Omental fat pad (tissue), 3 donors: ENCODE measurements at regions not wholly inside any gene's neighbourhood (a gene's known extent, or its start where the extent isn't known, plus 50 kb on each side); places are given as distances from the start of the nearest gene placed in this dataset.

Source experiments
- ATAC-seq: fragments of 150-250 bp; one replicate; pipeline ENCODE4 v1.9.1; 2016; ENCODE audit warnings: mild to moderate bottlenecking, moderate library complexity; ENCODE audit not compliant: low FRiP score
- DNase-seq: peaks from one replicate; pipeline ENCODE4 v3.0.0-alpha.2; 2019; ENCODE audit warnings: low spot score
- TF ChIP-seq, protein P1 (sequence below), 3 donors: fragments of 450-650 bp; IDR thresholded peaks; one replicate each; pipeline ENCODE4 v1.5.1; 2016 to 2017; ENCODE audit warnings: antibody characterized with exemption in 3 of 3, mild to moderate bottlenecking in 3 of 3, moderate library complexity in 2 of 3

DNA sequence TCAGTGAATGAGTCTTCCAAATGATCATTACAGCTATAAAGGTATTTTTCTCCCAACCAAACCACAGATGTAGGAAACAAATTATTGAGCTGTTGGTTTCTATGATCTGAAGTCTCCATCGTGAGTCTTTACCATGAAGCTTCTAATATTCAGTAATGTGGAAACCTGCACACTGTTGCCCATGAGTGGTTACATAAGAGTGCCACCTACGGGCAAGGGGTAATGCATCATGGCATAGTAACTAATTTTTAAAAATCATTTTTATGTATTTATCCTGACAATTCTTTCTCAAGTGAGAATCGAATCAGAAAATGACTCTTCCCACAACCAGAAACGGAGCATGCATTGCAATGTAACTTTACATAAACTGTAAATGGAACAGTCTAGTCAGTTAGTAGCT lies 282.5 kb upstream of the SMARCA2 start:
- ATAC-seq (no peak), DNase-seq (no peak)
- TF ChIP-seq, protein P1, sequence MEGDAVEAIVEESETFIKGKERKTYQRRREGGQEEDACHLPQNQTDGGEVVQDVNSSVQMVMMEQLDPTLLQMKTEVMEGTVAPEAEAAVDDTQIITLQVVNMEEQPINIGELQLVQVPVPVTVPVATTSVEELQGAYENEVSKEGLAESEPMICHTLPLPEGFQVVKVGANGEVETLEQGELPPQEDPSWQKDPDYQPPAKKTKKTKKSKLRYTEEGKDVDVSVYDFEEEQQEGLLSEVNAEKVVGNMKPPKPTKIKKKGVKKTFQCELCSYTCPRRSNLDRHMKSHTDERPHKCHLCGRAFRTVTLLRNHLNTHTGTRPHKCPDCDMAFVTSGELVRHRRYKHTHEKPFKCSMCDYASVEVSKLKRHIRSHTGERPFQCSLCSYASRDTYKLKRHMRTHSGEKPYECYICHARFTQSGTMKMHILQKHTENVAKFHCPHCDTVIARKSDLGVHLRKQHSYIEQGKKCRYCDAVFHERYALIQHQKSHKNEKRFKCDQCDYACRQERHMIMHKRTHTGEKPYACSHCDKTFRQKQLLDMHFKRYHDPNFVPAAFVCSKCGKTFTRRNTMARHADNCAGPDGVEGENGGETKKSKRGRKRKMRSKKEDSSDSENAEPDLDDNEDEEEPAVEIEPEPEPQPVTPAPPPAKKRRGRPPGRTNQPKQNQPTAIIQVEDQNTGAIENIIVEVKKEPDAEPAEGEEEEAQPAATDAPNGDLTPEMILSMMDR (IDR thresholded peaks at IDR 0.05) = no peak

DNA sequence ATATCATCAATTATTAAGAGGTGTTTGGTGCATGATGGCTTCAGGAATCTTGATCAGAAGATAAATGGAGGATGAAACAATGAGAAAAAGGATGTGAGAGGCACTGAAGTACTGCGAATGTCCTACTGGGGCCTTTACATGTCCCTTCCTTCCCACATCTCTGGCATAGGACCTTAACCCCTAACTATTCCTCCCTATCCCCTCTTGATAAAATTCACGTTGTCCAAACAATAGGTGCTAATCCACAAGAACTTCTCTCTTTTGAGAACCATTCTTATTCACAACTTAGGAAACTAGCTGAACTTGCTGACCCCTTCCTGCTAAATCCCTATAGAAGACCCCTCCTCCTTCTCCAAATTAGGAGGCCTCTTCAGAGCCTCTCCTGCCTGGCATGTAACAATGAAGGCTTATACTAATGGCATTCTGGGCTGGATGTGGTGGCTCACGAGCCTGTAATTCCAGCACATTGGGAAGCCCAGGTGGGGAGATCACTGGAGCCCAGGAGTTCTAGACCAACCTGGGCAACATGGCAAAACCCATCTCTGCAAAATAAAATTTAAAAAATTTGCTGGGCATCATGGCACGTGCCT lies 276.5 kb upstream of the SMARCA2 start:
- TF ChIP-seq, protein P1 (IDR thresholded peaks at IDR 0.05) = no peak
- DNase-seq = no peak
- no peak for ATAC-seq

- TF ChIP-seq, protein P1 (IDR thresholded peaks at IDR 0.05) = no peak
- DNase-seq (no peak), ATAC-seq (no peak)
Measured at GRCh38 chr9:1743121-1743960, 271.8 kb upstream of the SMARCA2 start.

DNA sequence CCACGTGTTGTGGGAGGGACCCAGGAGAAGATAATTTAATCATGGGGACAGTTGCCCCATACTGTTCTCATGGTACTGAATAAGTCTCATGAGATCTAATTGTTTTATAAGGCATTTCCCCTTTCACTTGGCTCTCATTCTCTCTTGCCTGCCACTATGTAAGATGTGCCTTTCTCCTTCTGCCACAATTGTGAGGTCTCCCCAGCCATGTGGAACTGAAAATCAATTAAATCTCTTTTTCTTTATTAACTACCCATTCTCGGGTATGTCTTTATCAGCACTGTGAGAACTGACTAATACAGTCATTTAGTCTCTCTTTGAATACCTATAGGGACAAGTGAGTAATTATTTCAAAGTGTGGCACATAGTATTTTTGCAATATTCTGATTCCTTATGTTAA lies 269.2 kb upstream of the SMARCA2 start:
- DNase-seq (no peak), ATAC-seq (no peak)
- TF ChIP-seq, protein P1 (IDR thresholded peaks at IDR 0.05) = no peak

DNA sequence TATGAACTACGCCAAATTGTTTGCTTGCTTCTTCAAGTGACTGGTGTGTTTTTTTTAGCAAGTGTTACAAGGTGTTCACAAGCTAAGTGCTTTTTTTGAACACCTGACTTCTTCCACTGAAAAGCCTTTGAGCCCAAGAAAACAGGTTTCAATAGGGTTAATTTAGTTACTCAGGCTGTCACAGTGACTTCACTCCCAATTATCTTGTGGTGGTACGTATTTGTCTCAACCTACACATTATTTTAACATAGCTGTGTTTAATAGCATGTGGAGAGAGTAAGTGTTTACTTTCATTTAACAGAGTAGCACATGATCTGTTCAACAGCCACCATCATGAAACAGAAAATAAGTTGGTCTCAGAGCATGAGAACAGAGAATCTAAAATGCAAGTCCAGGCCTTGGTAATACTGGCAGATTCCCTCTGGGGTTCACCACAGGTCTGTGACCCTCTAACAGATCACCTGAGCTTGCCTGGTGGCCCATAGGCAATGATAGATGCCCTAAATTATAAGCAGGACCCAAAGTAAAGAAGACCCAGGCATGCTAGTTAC lies 267.7 kb upstream of the SMARCA2 start:
- no peak for ATAC-seq
- TF ChIP-seq, protein P1 (IDR thresholded peaks at IDR 0.05) = no peak
- no peak for DNase-seq

DNA sequence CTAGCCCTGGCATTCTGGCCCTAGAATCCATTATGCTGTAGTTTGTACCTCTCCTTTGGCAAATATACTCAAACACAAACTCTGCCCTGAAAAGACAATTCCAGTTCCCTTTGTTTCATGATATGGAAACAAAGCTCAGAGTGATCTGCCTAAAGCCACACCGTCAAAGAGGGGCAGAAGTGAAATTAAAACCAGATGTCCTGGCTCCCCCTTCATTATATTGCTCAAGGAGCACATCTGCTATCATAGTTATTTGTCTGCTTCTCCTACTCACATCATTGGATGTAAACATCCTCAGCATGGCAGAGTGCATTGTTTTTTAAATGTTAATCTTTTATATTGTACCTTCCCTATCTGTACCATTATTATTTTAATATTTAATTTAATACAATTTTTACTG lies 266.7 kb upstream of the SMARCA2 start:
- TF ChIP-seq, protein P1 (IDR thresholded peaks at IDR 0.05) = no peak

More for the DNA sequence above, 266.7 kb upstream of the SMARCA2 start:
- DNase-seq (no peak), ATAC-seq (no peak)
